ENCODE measurements at regions not wholly inside any gene's neighbourhood (a gene's known extent, or its start where the extent isn't known, plus 50 kb on each side); places are given as distances from the start of the nearest gene placed in this dataset.

- H3K79me2 ChIP-seq (ENCODE audit: insufficient read depth, low read length) = no peaks in the 10 kb centered on the region
- intact Hi-C loops (cut with micrococcal nuclease) = no loop called here
- ChIA-PET RAD21 (ENCODE audit: low non-redundant PET in 1 of 2, low total read pairs in 2 of 2, uncharacterized antibody in 2 of 2, unreplicated experiment in 2 of 2) (no interaction called here), CTCF (no interaction called here), POLR2A (no interaction called here)
- no TSS peak for BruUV-seq (replicated peaks)
- TF ChIP-seq YY1 (IDR thresholded peaks at IDR 0.05; ENCODE audit: extremely low read depth, insufficient replicate concordance, low read depth, low read length) (no peak), EGR1 (IDR thresholded peaks at IDR 0.05; ENCODE audit: low read depth) (no peak), ELF1 (IDR thresholded peaks at IDR 0.05; ENCODE audit: borderline replicate concordance, low read depth) (no peak), ZNF274 (IDR thresholded peaks at IDR 0.05; ENCODE audit: low read depth, low read length) (no peak), TCF7L2 (IDR thresholded peaks at IDR 0.05; ENCODE audit: borderline replicate concordance, extremely low read depth, insufficient read depth, insufficient read length) (no peak), CTCF (IDR thresholded peaks at IDR 0.05 in 2 of 3, conservative IDR thresholded peaks at IDR 0.05 in 1 of 3; ENCODE audit: borderline replicate concordance in 1 of 3, insufficient read depth in 1 of 3, low read depth in 2 of 3, low read length in 2 of 3) (no peak), CBX3 (IDR thresholded peaks at IDR 0.05; ENCODE audit: low read depth) (no peak)
- TF ChIP-seq, protein P1, sequence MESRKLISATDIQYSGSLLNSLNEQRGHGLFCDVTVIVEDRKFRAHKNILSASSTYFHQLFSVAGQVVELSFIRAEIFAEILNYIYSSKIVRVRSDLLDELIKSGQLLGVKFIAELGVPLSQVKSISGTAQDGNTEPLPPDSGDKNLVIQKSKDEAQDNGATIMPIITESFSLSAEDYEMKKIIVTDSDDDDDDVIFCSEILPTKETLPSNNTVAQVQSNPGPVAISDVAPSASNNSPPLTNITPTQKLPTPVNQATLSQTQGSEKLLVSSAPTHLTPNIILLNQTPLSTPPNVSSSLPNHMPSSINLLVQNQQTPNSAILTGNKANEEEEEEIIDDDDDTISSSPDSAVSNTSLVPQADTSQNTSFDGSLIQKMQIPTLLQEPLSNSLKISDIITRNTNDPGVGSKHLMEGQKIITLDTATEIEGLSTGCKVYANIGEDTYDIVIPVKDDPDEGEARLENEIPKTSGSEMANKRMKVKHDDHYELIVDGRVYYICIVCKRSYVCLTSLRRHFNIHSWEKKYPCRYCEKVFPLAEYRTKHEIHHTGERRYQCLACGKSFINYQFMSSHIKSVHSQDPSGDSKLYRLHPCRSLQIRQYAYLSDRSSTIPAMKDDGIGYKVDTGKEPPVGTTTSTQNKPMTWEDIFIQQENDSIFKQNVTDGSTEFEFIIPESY (IDR thresholded peaks at IDR 0.05; ENCODE audit: extremely low read depth, insufficient replicate concordance, low read length) = no peak
- TF ChIP-seq, protein P2, sequence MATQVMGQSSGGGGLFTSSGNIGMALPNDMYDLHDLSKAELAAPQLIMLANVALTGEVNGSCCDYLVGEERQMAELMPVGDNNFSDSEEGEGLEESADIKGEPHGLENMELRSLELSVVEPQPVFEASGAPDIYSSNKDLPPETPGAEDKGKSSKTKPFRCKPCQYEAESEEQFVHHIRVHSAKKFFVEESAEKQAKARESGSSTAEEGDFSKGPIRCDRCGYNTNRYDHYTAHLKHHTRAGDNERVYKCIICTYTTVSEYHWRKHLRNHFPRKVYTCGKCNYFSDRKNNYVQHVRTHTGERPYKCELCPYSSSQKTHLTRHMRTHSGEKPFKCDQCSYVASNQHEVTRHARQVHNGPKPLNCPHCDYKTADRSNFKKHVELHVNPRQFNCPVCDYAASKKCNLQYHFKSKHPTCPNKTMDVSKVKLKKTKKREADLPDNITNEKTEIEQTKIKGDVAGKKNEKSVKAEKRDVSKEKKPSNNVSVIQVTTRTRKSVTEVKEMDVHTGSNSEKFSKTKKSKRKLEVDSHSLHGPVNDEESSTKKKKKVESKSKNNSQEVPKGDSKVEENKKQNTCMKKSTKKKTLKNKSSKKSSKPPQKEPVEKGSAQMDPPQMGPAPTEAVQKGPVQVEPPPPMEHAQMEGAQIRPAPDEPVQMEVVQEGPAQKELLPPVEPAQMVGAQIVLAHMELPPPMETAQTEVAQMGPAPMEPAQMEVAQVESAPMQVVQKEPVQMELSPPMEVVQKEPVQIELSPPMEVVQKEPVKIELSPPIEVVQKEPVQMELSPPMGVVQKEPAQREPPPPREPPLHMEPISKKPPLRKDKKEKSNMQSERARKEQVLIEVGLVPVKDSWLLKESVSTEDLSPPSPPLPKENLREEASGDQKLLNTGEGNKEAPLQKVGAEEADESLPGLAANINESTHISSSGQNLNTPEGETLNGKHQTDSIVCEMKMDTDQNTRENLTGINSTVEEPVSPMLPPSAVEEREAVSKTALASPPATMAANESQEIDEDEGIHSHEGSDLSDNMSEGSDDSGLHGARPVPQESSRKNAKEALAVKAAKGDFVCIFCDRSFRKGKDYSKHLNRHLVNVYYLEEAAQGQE (IDR thresholded peaks at IDR 0.05; ENCODE audit: low read depth) = no peak
- no peak overlapping the region for H2AFZ ChIP-seq (ENCODE audit: low read depth, low read length, poor library complexity, severe bottlenecking)
- H3K9me3 ChIP-seq (ENCODE audit: control insufficient read depth in 1 of 2, insufficient read depth in 1 of 2, low read depth in 1 of 2, low read length in 2 of 2) = no peaks in the 10 kb centered on the region
- H3K4me3 ChIP-seq (replicated peaks in 1 of 2; ENCODE audit: low read depth in 1 of 2, low read length in 2 of 2) = no peak overlapping the region
- H3K27me3 ChIP-seq (ENCODE audit: insufficient read depth, low read length) = peaks cover 10% of the 10 kb centered on the region; the same call in 1 of the 2 replicates
- no peaks in the 10 kb centered on the region for H4K20me1 ChIP-seq (ENCODE audit: insufficient read depth)
- H3K36me3 ChIP-seq (ENCODE audit: control insufficient read depth in 1 of 2, insufficient read depth in 2 of 2, low read length in 2 of 2) = no peaks in the 10 kb centered on the region
- H3K4me1 ChIP-seq (ENCODE audit: control insufficient read depth in 1 of 2, insufficient read depth in 2 of 2, low read length in 2 of 2) = peaks cover 0 to 4% of the 10 kb centered on the region in 2 experiments; a peak in 3 of 4 replicates
- no peak for ATAC-seq
- no peak overlapping the region for H3K4me2 ChIP-seq (ENCODE audit: low read length)
- no peak overlapping the region for H3K9ac ChIP-seq (ENCODE audit: low read length)
- no peak overlapping the region for H3K27ac ChIP-seq (ENCODE audit: low read depth, low read length)
- no peaks in the 10 kb centered on the region for H3K9me2 ChIP-seq (ENCODE audit: insufficient read depth)
- no peak for DNase-seq (ENCODE audit: low read depth, low spot score)
These were observed 67.3 kb downstream of the IGF2 start for GRCh38 chr11:2071748-2072385.
